A673 (cell line): ENCODE measurements at regions not wholly inside any gene's neighbourhood (a gene's known extent, or its start where the extent isn't known, plus 50 kb on each side); places are given as distances from the start of the nearest gene placed in this dataset.
"Not testable (repeated sequence)": the region's sequence is repeated elsewhere in the genome, so short reads cannot be mapped to it uniquely, and the experiment has no call there.

Experiments
- BruUV-seq: library from RNA; stranded (reverse); fragments of 400-500 nt; replicated peaks from 2 replicates; lab custom pipeline; 2021; lab: Mats Ljungman, UMichigan
- CTCF ChIA-PET: fragments of 300-600 bp; sonication (Branson Sonifier 250); formaldehyde crosslinking; loops from one replicate; lab custom pipeline; 2022; ENCODE audit warnings: antibody characterized with exemption; lab: Charles Lee
- POLR2A ChIA-PET: fragments of 300-600 bp; sonication (Branson Sonifier 250); formaldehyde crosslinking; loops from one replicate; lab custom pipeline; 2022; ENCODE audit warnings: antibody characterized with exemption; ENCODE audit not compliant: low non-redundant PET; lab: Charles Lee
- DNase-seq: peaks from one replicate; pipeline ENCODE4 v3.0.0-alpha.2; 2015; ENCODE audit warnings: low spot score
- H3K27ac ChIP-seq: fragments of 200-600 bp; sonication (generic); 2 replicates; pipeline ENCODE4 v1.5.1; 2016; ENCODE audit warnings: mixed run types, low read depth, mild to moderate bottlenecking, mixed read lengths, antibody characterized with exemption, low read length; ENCODE audit not compliant: poor library complexity, severe bottlenecking
- H3K27me3 ChIP-seq: fragments of 200-600 bp; sonication (generic); replicated peaks from 2 replicates; pipeline ENCODE4 v1.6.1; 2017; ENCODE audit warnings: mixed run types, low read depth, mild to moderate bottlenecking, mixed read lengths, antibody characterized with exemption, low read length; ENCODE audit not compliant: insufficient read depth, poor library complexity
- H3K36me3 ChIP-seq: fragments of 200-600 bp; sonication (generic); 2 replicates; pipeline ENCODE4 v1.6.1; 2016; ENCODE audit warnings: mixed run types, mild to moderate bottlenecking, mixed read lengths, antibody characterized with exemption, low read length; ENCODE audit not compliant: insufficient read depth, poor library complexity, severe bottlenecking
- H3K4me1 ChIP-seq: fragments of 200-600 bp; sonication (generic); 2 replicates; pipeline ENCODE4 v1.6.1; 2017; ENCODE audit warnings: mixed run types, mild to moderate bottlenecking, mixed read lengths, antibody characterized with exemption, low read length; ENCODE audit not compliant: insufficient read depth, poor library complexity, severe bottlenecking
- H3K4me3 ChIP-seq: fragments of 200-600 bp; sonication (generic); 2 replicates; pipeline ENCODE4 v1.5.1; 2016; ENCODE audit warnings: low read depth, mixed run types, mild to moderate bottlenecking, mixed read lengths, low read length; ENCODE audit not compliant: poor library complexity, severe bottlenecking
- H3K9me3 ChIP-seq: fragments of 200-600 bp; sonication (generic); 2 replicates; pipeline ENCODE4 v1.6.1; 2016; ENCODE audit warnings: mixed run types, low read depth, mild to moderate bottlenecking, mixed read lengths, antibody characterized with exemption, low read length; ENCODE audit not compliant: poor library complexity, severe bottlenecking
- CTCF ChIP-seq: fragments of 300-800, 200-600 bp; sonication (generic); conservative IDR thresholded peaks from 2 replicates; pipeline ENCODE4 v1.5.1; 2017; ENCODE audit warnings: low read depth, mild to moderate bottlenecking, antibody characterized with exemption, low read length, moderate library complexity, mixed read lengths
- EZH2 ChIP-seq: fragments of 200-600 bp; sonication (generic); IDR thresholded peaks from 2 replicates; pipeline ENCODE4 v1.6.1; 2017; ENCODE audit warnings: borderline replicate concordance, low read depth, mild to moderate bottlenecking, mixed read lengths, antibody characterized with exemption, low read length; ENCODE audit not compliant: poor library complexity, severe bottlenecking
- intact Hi-C: fragments of 100-400 bp; cut with micrococcal nuclease; formaldehyde crosslinking; loops from one replicate; pipeline ENCODE4 v1.10.0; 2022; ENCODE audit not compliant: unreplicated experiment

- Histone ChIP-seq H3K27me3 (no peaks in the 10 kb centered on the region), H3K9me3 (no peaks in the 10 kb centered on the region), H3K27ac (no peak overlapping the region), H3K36me3 (no peaks in the 10 kb centered on the region), H3K4me1 (peaks cover 9% of the 10 kb centered on the region), H3K4me3 (no peak overlapping the region)
- CTCF ChIA-PET, result no interaction called here
- no peak for TF ChIP-seq EZH2
- no peak for TF ChIP-seq CTCF
- POLR2A ChIA-PET, result no interaction called here
- intact Hi-C loops, result no loop called here
- BruUV-seq, result no TSS peak
- no peak for DNase-seq
Observed at GRCh38 chr1:229908689-229909088, 158.3 kb upstream of the GALNT2 start.

GRCh38 chr1:229913489-229913888 is 153.5 kb upstream of the GALNT2 start:
- POLR2A ChIA-PET, result no interaction called here
- intact Hi-C loops, result no loop called here
- no peaks in the 10 kb centered on the region for H3K9me3 ChIP-seq
- CTCF ChIA-PET, result no interaction called here
- H3K36me3 ChIP-seq, result no peaks in the 10 kb centered on the region
- H3K27ac ChIP-seq, result no peak overlapping the region
- TF ChIP-seq CTCF (no peak), EZH2 (no peak)
- no peak overlapping the region for H3K4me3 ChIP-seq
- no peaks in the 10 kb centered on the region for H3K27me3 ChIP-seq
- no peak for DNase-seq
- BruUV-seq, result no TSS peak
- no peaks in the 10 kb centered on the region for H3K4me1 ChIP-seq

DNA sequence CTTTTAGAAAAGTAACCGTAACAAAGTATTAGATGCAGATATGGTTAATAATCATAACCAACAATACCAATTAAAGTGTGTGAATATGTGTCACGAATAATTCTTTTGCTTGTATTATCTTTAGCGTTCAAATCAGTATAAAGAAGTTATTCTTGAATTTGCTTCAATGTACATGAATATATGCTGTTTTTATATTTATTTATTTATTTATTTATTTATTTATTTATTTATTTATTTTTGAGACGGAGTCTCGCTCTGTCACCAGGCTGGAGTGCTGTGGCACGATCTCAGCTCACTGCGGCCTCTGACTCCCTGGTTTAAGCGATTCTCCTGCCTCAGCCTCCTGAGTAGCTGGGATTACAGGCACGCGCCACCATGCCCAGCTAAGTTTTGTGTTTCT is 147.6 kb upstream of the GALNT2 start:
- H3K9me3 ChIP-seq, DNase-seq, H3K4me3 ChIP-seq, H3K27me3 ChIP-seq, BruUV-seq, CTCF ChIA-PET, intact Hi-C loops, H3K27ac ChIP-seq, POLR2A ChIA-PET, H3K36me3 ChIP-seq: not testable (repeated sequence)
- H3K4me1 ChIP-seq, result peaks cover 10% of the 10 kb centered on the region

DNA sequence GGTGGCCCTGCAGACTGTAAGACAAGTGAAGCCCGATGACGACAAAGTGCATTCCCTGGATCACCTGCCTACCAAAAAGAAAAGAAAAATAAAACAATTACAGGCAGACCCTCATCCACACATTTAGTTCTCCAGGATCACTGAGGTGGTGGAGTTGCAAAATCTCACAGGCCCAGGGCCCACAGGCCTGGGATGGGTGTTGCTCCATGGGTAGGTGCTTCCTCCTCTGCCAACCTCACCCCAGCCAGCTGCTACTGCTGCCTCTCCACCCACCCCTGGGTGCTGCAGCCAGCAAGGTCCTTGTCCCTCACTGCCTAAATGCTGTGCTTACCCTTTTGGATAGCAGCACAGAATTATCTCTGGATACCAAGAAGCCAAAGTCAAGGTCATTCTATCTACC is 146.4 kb upstream of the GALNT2 start:
- DNase-seq, result no peak
- BruUV-seq, result no TSS peak

More for the DNA sequence above, 146.4 kb upstream of the GALNT2 start:
- peaks cover 10% of the 10 kb centered on the region for H3K4me1 ChIP-seq
- H3K27ac ChIP-seq, result no peak overlapping the region
- POLR2A ChIA-PET, result no interaction called here
- TF ChIP-seq EZH2 (no peak), CTCF (no peak)
- CTCF ChIA-PET, result no interaction called here
- intact Hi-C loops, result no loop called here
- H3K36me3 ChIP-seq, result no peaks in the 10 kb centered on the region
- no peaks in the 10 kb centered on the region for H3K9me3 ChIP-seq
- H3K27me3 ChIP-seq, result no peaks in the 10 kb centered on the region
- no peak overlapping the region for H3K4me3 ChIP-seq
